Fibroblast of pulmonary artery (primary cell): ENCODE measurements at regions not wholly inside any gene's neighbourhood (a gene's known extent, or its start where the extent isn't known, plus 50 kb on each side); places are given as distances from the start of the nearest gene placed in this dataset.
A peak's percentile ranks its signal among the peaks of the same experiment; 100 is the strongest.

Experiments
- DNase-seq: peaks from one replicate; pipeline ENCODE4 v3.0.0-alpha.2; 2010; ENCODE audit warnings: low read depth
- H3K4me3 ChIP-seq: replicated peaks from 2 replicates; pipeline ENCODE4 v1.5.1; 2011; ENCODE audit warnings: low read depth, mild to moderate bottlenecking, control low read depth, low read length, moderate library complexity
- CTCF ChIP-seq: IDR thresholded peaks from 2 replicates; pipeline ENCODE4 v1.5.1; 2011; ENCODE audit warnings: mild to moderate bottlenecking, control low read depth, low read length, inconsistent platforms; ENCODE audit errors: missing control alignments

GRCh38 chr14:22336031-22336430, 253.0 kb downstream of the DAD1 start:
- DNase-seq: no peak
- TF ChIP-seq CTCF: no peak
- H3K4me3 ChIP-seq: no peak overlapping the region

- DNase-seq: no peak
- H3K4me3 ChIP-seq: no peak overlapping the region
- TF ChIP-seq CTCF: no peak
Measured at GRCh38 chr14:22334627-22335026, 254.4 kb downstream of the DAD1 start.

GRCh38 chr14:22334275-22334577, 254.8 kb downstream of the DAD1 start:
- no peak for DNase-seq
- TF ChIP-seq CTCF: no peak
- no peak overlapping the region for H3K4me3 ChIP-seq

- no peak overlapping the region for H3K4me3 ChIP-seq
- DNase-seq: peak; percentile 68
- no peak for TF ChIP-seq CTCF
Measured at GRCh38 chr14:22333422-22334274, 255.4 kb downstream of the DAD1 start.

- TF ChIP-seq CTCF: no peak
- DNase-seq: no peak
- H3K4me3 ChIP-seq: no peak overlapping the region
Measured at GRCh38 chr14:22332686-22333421, 256.2 kb downstream of the DAD1 start.

GRCh38 chr14:22329371-22329770, 259.7 kb downstream of the DAD1 start:
- TF ChIP-seq CTCF: no peak
- H3K4me3 ChIP-seq: no peak overlapping the region
- no peak for DNase-seq
